Pancreas (tissue), 10 donors: ENCODE measurements at regions not wholly inside any gene's neighbourhood (a gene's known extent, or its start where the extent isn't known, plus 50 kb on each side); places are given as distances from the start of the nearest gene placed in this dataset.

Experiments used
- ATAC-seq, 4 donors: fragments of 200-7000 bp; cut with Tn5 transposase; one replicate each; pipeline versions ENCODE4 v1.8.0 to v1.9.1; 2020; ENCODE audit warnings: mild to moderate bottlenecking in 4 of 4, moderate library complexity in 4 of 4
- DNase-seq, 6 donors: peaks; one replicate each; pipeline ENCODE4 v3.0.0-alpha.2; 2020
- FAIRE-seq: peaks from 2 replicates; lab custom pipeline; 2012; peaks lifted over from hg19 to GRCh38; lab: Jason Lieb, UNC
- H3K27ac ChIP-seq, 4 donors: fragments of 200-600 bp; sonication (generic); 1 replicate in 3 of 4; 2 replicates in 1 of 4; pipeline versions ENCODE4 v1.5.0 to v1.8.0; 2020
- H3K27me3 ChIP-seq, 4 donors: fragments of 200-600 bp; one replicate each; pipeline ENCODE4 v1.8.0; 2021
- H3K36me3 ChIP-seq, 3 donors: fragments of 200-600 bp; sonication (generic) in 1 of 3; one replicate each; pipeline versions ENCODE4 v1.5.0 to v1.8.0; 2020 to 2021
- H3K4me1 ChIP-seq, 3 donors: fragments of 200-600 bp; one replicate each; pipeline ENCODE4 v1.8.0; 2021
- H3K4me3 ChIP-seq, 4 donors: fragments of 200-600 bp; sonication (generic) in 2 of 4; one replicate each; pipeline versions ENCODE4 v1.5.0 to v1.8.0; 2020 to 2021
- H3K9me3 ChIP-seq, 4 donors: fragments of 200-600 bp; one replicate each; pipeline ENCODE4 v1.8.0; 2021
- WGBS, 2 donors: extraction: QIAGEN DNeasy Blood & Tissue Kit; methylation state at CpG; one replicate each; pipeline ENCODE4 v1.1.7; 2013; 5-methylcytosine and 5-hydroxymethylcytosine counted together
- intact Hi-C, 3 donors: fragments of 100-400 bp; cut with DNase I; formaldehyde crosslinking; loops; one replicate each; pipeline versions ENCODE4 v1.11.1 to v1.14.2; 2022
- TF ChIP-seq, protein P1 (sequence below), 4 donors: fragments of 200-600 bp; sonication (generic) in 3 of 4; IDR thresholded peaks; one replicate each; pipeline versions ENCODE4 v1.5.0 to v1.8.0; 2021; ENCODE audit warnings: antibody characterized with exemption in 4 of 4
- donor health status: healthy with polysubstance abuse.
- donor health status: DM: no; HTN: no; CAD: no; lungs with moderate emphysema.
- donor health status: DM: no; HTN: no; CAD: no.
- donor health status: control.
- donor health status: control.
- donor health status: Bipolar disorder and iron deficiency.
- donor health status: DM: yes; HTN: yes; CAD: no.
- donor health status: DM: no; HTN: no; CAD: no.
- donor health status: DM: no; HTN: no; CAD: no.
- donor health status: DM: yes; HTN: yes; CAD: no.

- Histone ChIP-seq H3K36me3 (no peaks in the 10 kb centered on the region), H3K9me3 (no peaks in the 10 kb centered on the region), H3K4me1 (no peaks in the 10 kb centered on the region), H3K27ac (no peak overlapping the region), H3K4me3 (no peak overlapping the region), H3K27me3 (peaks cover 0 to 7% (median 0%) of the 10 kb centered on the region in 4 donors)
- DNase-seq (no peak), ATAC-seq (no peak), FAIRE-seq (no peak)
- TF ChIP-seq, protein P1, sequence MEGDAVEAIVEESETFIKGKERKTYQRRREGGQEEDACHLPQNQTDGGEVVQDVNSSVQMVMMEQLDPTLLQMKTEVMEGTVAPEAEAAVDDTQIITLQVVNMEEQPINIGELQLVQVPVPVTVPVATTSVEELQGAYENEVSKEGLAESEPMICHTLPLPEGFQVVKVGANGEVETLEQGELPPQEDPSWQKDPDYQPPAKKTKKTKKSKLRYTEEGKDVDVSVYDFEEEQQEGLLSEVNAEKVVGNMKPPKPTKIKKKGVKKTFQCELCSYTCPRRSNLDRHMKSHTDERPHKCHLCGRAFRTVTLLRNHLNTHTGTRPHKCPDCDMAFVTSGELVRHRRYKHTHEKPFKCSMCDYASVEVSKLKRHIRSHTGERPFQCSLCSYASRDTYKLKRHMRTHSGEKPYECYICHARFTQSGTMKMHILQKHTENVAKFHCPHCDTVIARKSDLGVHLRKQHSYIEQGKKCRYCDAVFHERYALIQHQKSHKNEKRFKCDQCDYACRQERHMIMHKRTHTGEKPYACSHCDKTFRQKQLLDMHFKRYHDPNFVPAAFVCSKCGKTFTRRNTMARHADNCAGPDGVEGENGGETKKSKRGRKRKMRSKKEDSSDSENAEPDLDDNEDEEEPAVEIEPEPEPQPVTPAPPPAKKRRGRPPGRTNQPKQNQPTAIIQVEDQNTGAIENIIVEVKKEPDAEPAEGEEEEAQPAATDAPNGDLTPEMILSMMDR (IDR thresholded peaks at IDR 0.05): no peak
- WGBS, 2 donors: 73 to 79% methylated on average over 1 of the region's 1 CpG
- intact Hi-C loops: no loop called here
Observed at GRCh38 chr20:54415967-54416366, 59.4 kb upstream of the DOK5 start.

GRCh38 chr20:54416770-54417169 is 58.6 kb upstream of the DOK5 start:
- intact Hi-C loops: no loop called here
- TF ChIP-seq, protein P1 (IDR thresholded peaks at IDR 0.05): no peak
- WGBS, 2 donors: 40 to 41% methylated on average over 4 of the region's 4 CpGs
- Histone ChIP-seq H3K9me3 (no peaks in the 10 kb centered on the region), H3K4me3 (no peak overlapping the region), H3K4me1 (no peaks in the 10 kb centered on the region), H3K27me3 (peaks cover 0 to 7% (median 0%) of the 10 kb centered on the region in 4 donors), H3K27ac (no peak overlapping the region), H3K36me3 (no peaks in the 10 kb centered on the region)
- FAIRE-seq (no peak), DNase-seq (peak in 3 of 6 donors; percentile 18 to 31 (median 25)), ATAC-seq (peak; percentile 64 to 79 (median 76))

GRCh38 chr20:54419531-54419930 is 55.9 kb upstream of the DOK5 start:
- Histone ChIP-seq H3K4me3 (no peak overlapping the region), H3K9me3 (no peaks in the 10 kb centered on the region), H3K27me3 (peaks cover 0 to 7% (median 0%) of the 10 kb centered on the region in 4 donors), H3K36me3 (no peaks in the 10 kb centered on the region), H3K4me1 (no peaks in the 10 kb centered on the region), H3K27ac (no peak overlapping the region)
- TF ChIP-seq, protein P1 (IDR thresholded peaks at IDR 0.05): no peak
- intact Hi-C loops: no loop called here
- DNase-seq (no peak), FAIRE-seq (no peak), ATAC-seq (no peak)
